Pancreas (tissue), 10 donors: ENCODE measurements at regions not wholly inside any gene's neighbourhood (a gene's known extent, or its start where the extent isn't known, plus 50 kb on each side); places are given as distances from the start of the nearest gene placed in this dataset.

Experiments used
- ATAC-seq, 4 donors: fragments of 200-7000 bp; cut with Tn5 transposase; one replicate each; pipeline versions ENCODE4 v1.8.0 to v1.9.1; 2020; ENCODE audit warnings: mild to moderate bottlenecking in 4 of 4, moderate library complexity in 4 of 4
- DNase-seq, 6 donors: peaks; one replicate each; pipeline ENCODE4 v3.0.0-alpha.2; 2020
- FAIRE-seq: peaks from 2 replicates; lab custom pipeline; 2012; peaks lifted over from hg19 to GRCh38; lab: Jason Lieb, UNC
- H3K27ac ChIP-seq, 4 donors: fragments of 200-600 bp; sonication (generic); 1 replicate in 3 of 4; 2 replicates in 1 of 4; pipeline versions ENCODE4 v1.5.0 to v1.8.0; 2020
- H3K27me3 ChIP-seq, 4 donors: fragments of 200-600 bp; one replicate each; pipeline ENCODE4 v1.8.0; 2021
- H3K36me3 ChIP-seq, 3 donors: fragments of 200-600 bp; sonication (generic) in 1 of 3; one replicate each; pipeline versions ENCODE4 v1.5.0 to v1.8.0; 2020 to 2021
- H3K4me1 ChIP-seq, 3 donors: fragments of 200-600 bp; one replicate each; pipeline ENCODE4 v1.8.0; 2021
- H3K4me3 ChIP-seq, 4 donors: fragments of 200-600 bp; sonication (generic) in 2 of 4; one replicate each; pipeline versions ENCODE4 v1.5.0 to v1.8.0; 2020 to 2021
- H3K9me3 ChIP-seq, 4 donors: fragments of 200-600 bp; one replicate each; pipeline ENCODE4 v1.8.0; 2021
- CTCF ChIP-seq, 4 donors: fragments of 200-600 bp; sonication (generic) in 3 of 4; IDR thresholded peaks; one replicate each; pipeline versions ENCODE4 v1.5.0 to v1.8.0; 2021; ENCODE audit warnings: antibody characterized with exemption in 4 of 4
- WGBS, 2 donors: extraction: QIAGEN DNeasy Blood & Tissue Kit; methylation state at CpG; one replicate each; pipeline ENCODE4 v1.1.7; 2013; 5-methylcytosine and 5-hydroxymethylcytosine counted together
- intact Hi-C, 3 donors: fragments of 100-400 bp; cut with DNase I; formaldehyde crosslinking; loops; one replicate each; pipeline versions ENCODE4 v1.11.1 to v1.14.2; 2022
- donor health status: healthy with polysubstance abuse.
- donor health status: DM: no; HTN: no; CAD: no; lungs with moderate emphysema.
- donor health status: DM: no; HTN: no; CAD: no.
- donor health status: control.
- donor health status: control.
- donor health status: Bipolar disorder and iron deficiency.
- donor health status: DM: yes; HTN: yes; CAD: no.
- donor health status: DM: no; HTN: no; CAD: no.
- donor health status: DM: no; HTN: no; CAD: no.
- donor health status: DM: yes; HTN: yes; CAD: no.

GRCh38 chr6:9085709-9086070, 650.3 kb upstream of the SLC35B3 start:
- 88 to 96% methylated on average over 1 of the region's 1 CpG for WGBS, 2 donors
- no peak overlapping the region for H3K4me3 ChIP-seq
- peaks cover 0 to 5% (median 0%) of the 10 kb centered on the region in 4 donors for H3K27me3 ChIP-seq
- intact Hi-C loops, result no loop called here
- H3K36me3 ChIP-seq, result no peaks in the 10 kb centered on the region
- ATAC-seq (no peak), FAIRE-seq (no peak), DNase-seq (no peak)
- no peak overlapping the region for H3K27ac ChIP-seq
- H3K9me3 ChIP-seq, result no peaks in the 10 kb centered on the region
- H3K4me1 ChIP-seq, result no peaks in the 10 kb centered on the region
- TF ChIP-seq CTCF (IDR thresholded peaks at IDR 0.05), result no peak

GRCh38 chr6:9085054-9085708, 649.8 kb upstream of the SLC35B3 start:
- intact Hi-C loops, result no loop called here
- no peak for DNase-seq
- WGBS, 2 donors, result 50 to 58% methylated on average over 3 of the region's 3 CpGs

GRCh38 chr6:9083108-9083507, 647.8 kb upstream of the SLC35B3 start:
- intact Hi-C loops, result no loop called here
- H3K36me3 ChIP-seq, result no peaks in the 10 kb centered on the region
- H3K27me3 ChIP-seq, result no peaks in the 10 kb centered on the region
- H3K4me3 ChIP-seq, result no peak overlapping the region
- H3K4me1 ChIP-seq, result no peaks in the 10 kb centered on the region
- DNase-seq, result no peak
- no peaks in the 10 kb centered on the region for H3K9me3 ChIP-seq
- 85 to 91% methylated on average over 2 of the region's 2 CpGs for WGBS, 2 donors
- TF ChIP-seq CTCF (IDR thresholded peaks at IDR 0.05), result no peak
- ATAC-seq, result no peak
- no peak overlapping the region for H3K27ac ChIP-seq
- FAIRE-seq, result no peak

More at GRCh38 chr6:9085054-9085708, 649.8 kb upstream of the SLC35B3 start:
- no peak for ATAC-seq
- FAIRE-seq, result no peak
- Histone ChIP-seq H3K9me3 (no peaks in the 10 kb centered on the region), H3K27me3 (peaks cover 0 to 5% (median 0%) of the 10 kb centered on the region in 4 donors), H3K4me3 (no peak overlapping the region), H3K4me1 (no peaks in the 10 kb centered on the region), H3K36me3 (no peaks in the 10 kb centered on the region), H3K27ac (no peak overlapping the region)
- TF ChIP-seq CTCF (IDR thresholded peaks at IDR 0.05), result no peak

- no peaks in the 10 kb centered on the region for H3K27me3 ChIP-seq
- no peaks in the 10 kb centered on the region for H3K4me1 ChIP-seq
- H3K9me3 ChIP-seq, result no peaks in the 10 kb centered on the region
- no peak for ATAC-seq
- intact Hi-C loops, result no loop called here
- DNase-seq, result no peak
- no peak for TF ChIP-seq CTCF (IDR thresholded peaks at IDR 0.05)
- no peak overlapping the region for H3K27ac ChIP-seq
- 68 to 71% methylated on average over 3 of the region's 3 CpGs for WGBS, 2 donors
- no peak for FAIRE-seq
- no peaks in the 10 kb centered on the region for H3K36me3 ChIP-seq
- H3K4me3 ChIP-seq, result no peak overlapping the region
These were observed 631.4 kb upstream of the SLC35B3 start for GRCh38 chr6:9066726-9067125.

- H3K4me1 ChIP-seq, result no peaks in the 10 kb centered on the region
- H3K4me3 ChIP-seq, result no peak overlapping the region
- ATAC-seq (no peak), DNase-seq (no peak), FAIRE-seq (no peak)
- H3K9me3 ChIP-seq, result no peaks in the 10 kb centered on the region
- no peak overlapping the region for H3K27ac ChIP-seq
- 30 to 33% methylated on average over 1 of the region's 1 CpG for WGBS, 2 donors
- H3K36me3 ChIP-seq, result no peaks in the 10 kb centered on the region
- intact Hi-C loops, result no loop called here
- H3K27me3 ChIP-seq, result no peaks in the 10 kb centered on the region
- no peak for TF ChIP-seq CTCF (IDR thresholded peaks at IDR 0.05)
These were observed 628.8 kb upstream of the SLC35B3 start for GRCh38 chr6:9064156-9064555.
